Natural killer cell treated with Interleukin-12 subunit alpha and Interleukin-12 subunit beta and Interleukin-15 and Interleukin-18, amount 100 ng/mL, for 72 hours (primary cell): ENCODE measurements at regions not wholly inside any gene's neighbourhood (a gene's known extent, or its start where the extent isn't known, plus 50 kb on each side); places are given as distances from the start of the nearest gene placed in this dataset.

Source experiments
- ATAC-seq, 2 donors: fragments of 150-1000 bp; cut with Tn5 transposase in 1 of 2; sonication (Bioruptor Pico), chemical (Tn5 transposase) in 1 of 2; 2 replicates each; pipeline ENCODE4 v1.10.0; 2021
- DNase-seq: peaks from one replicate; pipeline ENCODE4 v3.0.0; 2022; ENCODE audit warnings: low spot score
- H3K27ac Mint-ChIP-seq, 2 donors: 1 replicate in 1 of 2; 2 replicates in 1 of 2; pipeline ENCODE4 v1.8.0; 2022; ENCODE audit warnings: mixed read lengths in 2 of 2, mild to moderate bottlenecking in 1 of 2, moderate library complexity in 1 of 2
- H3K27me3 Mint-ChIP-seq, 2 donors: 1 replicate in 1 of 2; 2 replicates in 1 of 2; pipeline ENCODE4 v1.8.0; 2022; ENCODE audit warnings: mixed read lengths in 2 of 2
- H3K36me3 Mint-ChIP-seq: one replicate; pipeline ENCODE4 v1.8.0; 2022; ENCODE audit warnings: mixed read lengths
- H3K4me1 Mint-ChIP-seq, 2 donors: 1 replicate in 1 of 2; 2 replicates in 1 of 2; pipeline ENCODE4 v1.8.0; 2022; ENCODE audit warnings: low read depth in 2 of 2, mixed read lengths in 2 of 2, mild to moderate bottlenecking in 1 of 2
- H3K4me3 Mint-ChIP-seq: one replicate; pipeline ENCODE4 v1.8.0; 2022; ENCODE audit warnings: mixed read lengths
- H3K9me3 Mint-ChIP-seq: 2 replicates; pipeline ENCODE4 v1.8.0; 2022; ENCODE audit warnings: mixed read lengths

DNA sequence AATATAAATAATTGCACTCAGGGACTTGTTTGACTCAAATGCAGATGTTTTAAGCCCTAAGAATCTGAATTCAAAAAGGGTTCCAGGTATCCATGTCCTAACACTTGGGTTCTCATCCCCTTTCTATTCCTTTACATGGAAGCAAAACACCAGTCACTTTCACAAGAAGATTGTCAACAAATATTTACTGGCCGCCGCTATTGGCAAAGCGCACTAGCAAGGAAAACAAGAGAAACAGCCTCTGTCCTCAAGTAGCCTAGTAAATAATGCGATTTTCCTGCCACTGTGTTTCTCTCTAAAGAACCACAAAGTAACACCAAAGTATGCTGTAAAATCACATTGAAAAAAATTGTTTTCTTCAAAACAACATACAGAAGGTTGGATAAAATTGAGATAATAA is 66.7 kb upstream of the EZH2 start:
- DNase-seq (no peak), ATAC-seq (no peak)
- Mint-ChIP-seq H3K9me3 (no peaks in the 10 kb centered on the region), H3K27ac (no peak overlapping the region), H3K36me3 (no peaks in the 10 kb centered on the region), H3K27me3 (no peaks in the 10 kb centered on the region), H3K4me3 (no peak overlapping the region), H3K4me1 (no peaks in the 10 kb centered on the region)

DNA sequence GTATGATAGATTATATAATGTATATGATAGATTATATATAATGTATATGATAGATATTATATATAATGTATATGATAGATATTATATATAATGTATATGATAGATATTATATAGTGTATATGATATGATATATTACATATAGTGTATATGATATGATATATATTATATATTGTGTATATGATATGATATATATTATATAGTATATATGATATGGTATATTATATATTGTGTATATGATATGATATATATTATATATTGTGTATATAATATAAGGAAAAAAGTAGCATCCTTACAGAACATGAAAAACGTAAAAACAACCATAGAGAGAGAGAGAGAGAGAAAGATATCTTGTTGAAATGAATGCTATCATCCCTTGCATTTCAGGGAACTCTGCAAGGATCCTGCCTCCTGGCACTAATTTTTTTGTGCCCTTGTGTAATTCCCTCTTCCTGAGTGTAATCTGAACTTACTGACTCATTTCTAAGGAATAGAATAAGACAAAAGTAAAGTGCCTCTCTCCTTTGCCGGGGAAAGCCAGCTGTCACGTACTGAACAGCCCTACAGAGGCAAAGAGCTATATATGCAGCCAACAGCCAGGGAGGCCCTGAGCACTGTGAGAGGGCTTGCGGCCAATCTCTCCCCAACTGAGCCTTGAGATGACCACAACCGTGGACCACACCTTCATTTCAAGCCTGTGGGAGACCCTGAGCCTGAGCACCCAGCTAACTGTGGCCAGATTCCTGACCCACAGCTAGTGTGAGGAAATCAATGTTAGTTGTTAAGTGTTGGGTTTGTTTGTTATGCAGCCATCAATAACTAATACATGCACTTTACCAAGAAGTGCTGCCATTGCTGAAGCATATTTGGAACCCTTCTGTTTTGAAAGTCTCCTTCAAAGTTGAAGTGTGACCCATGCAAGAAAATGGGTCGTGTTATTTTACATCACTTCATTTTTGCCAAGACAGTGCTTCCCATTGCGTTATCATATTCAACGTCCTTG is 61.1 kb upstream of the EZH2 start:
- DNase-seq (no peak), ATAC-seq (no peak)
- Mint-ChIP-seq H3K4me1 (peaks cover 5 to 6% of the 10 kb centered on the region in 2 donors), H3K4me3 (no peak overlapping the region), H3K9me3 (no peaks in the 10 kb centered on the region), H3K27me3 (no peaks in the 10 kb centered on the region), H3K36me3 (no peaks in the 10 kb centered on the region), H3K27ac (no peak overlapping the region)

DNA sequence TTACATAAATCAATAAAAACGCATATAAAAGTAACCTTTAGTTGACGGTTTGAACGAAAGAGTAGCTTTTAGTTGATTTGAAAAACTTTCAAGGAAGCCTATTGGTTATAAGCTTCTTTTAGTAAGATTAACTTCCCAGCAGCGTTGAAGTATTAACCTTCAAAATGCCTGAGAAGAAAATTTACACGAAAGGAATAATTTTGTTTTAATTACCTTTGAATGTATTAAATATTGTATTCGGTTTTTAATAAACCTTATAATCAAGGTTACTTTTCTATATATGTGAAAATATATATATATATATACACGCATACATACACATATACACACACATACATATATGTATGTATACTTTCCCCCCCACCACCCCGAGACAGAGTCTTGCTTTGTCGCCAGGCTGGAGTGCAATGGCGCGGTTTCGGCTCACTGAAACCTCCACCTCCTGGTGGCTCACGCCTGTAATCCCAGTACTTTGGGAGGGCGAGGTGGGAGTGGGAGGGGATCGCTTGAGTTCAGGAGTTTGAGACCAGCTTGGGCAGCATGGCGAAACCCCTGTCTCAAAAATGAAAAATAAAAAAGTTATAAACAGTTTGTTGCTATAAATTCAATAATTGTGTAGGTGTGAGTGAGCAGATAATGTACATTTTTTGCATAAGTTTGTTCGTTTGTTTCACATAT is 57.6 kb upstream of the EZH2 start:
- ATAC-seq (peak; percentile 60 to 69), DNase-seq (no peak)
- Mint-ChIP-seq H3K27me3 (no peaks in the 10 kb centered on the region), H3K4me3 (peak overlapping the region; percentile 91), H3K4me1 (peaks cover 13 to 16% of the 10 kb centered on the region in 2 donors), H3K27ac (peak overlapping the region; percentile 93 to 98), H3K9me3 (no peaks in the 10 kb centered on the region), H3K36me3 (no peaks in the 10 kb centered on the region)

DNA sequence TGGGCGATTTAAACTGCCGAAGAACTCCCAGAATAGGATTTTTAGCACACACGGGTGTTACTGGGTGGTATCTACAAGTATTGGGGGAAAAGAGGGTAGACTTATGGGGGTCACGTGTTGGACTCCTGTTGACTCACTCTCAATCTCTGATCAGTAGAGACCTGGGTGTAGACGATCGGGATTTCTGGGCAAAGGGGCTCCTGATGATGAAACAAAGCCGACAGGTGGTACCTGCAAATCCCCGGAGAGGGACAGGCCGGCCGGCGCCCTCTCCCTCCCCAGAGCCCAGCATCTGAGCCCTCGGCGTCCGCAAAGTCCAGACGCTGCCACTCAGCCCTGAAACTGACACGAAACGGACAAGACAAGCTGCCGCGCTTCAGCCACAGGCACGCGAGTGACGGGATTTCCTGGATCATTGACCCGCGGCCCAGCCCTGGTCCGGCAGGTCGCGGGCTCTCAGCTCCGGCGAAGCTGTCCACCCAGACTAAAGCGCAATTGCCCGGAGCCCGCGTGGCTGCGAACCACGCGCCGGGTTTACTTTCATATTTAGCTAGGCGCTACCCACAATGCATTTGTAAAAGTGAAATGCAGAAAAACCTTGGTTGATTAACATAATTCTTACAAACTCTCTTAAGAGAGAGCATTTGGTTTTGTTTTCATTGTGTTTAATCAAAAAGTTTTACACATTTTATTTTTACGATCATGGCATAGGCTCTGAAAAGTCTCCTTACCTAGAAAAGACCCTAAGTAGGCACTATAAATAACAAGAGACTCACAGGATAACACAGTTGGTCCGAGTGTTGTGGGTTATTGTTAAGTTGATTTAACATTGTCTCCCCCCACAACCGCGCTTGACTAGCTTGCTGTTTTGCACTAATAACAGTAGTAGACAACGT is 56.9 kb upstream of the EZH2 start:
- ATAC-seq = peak; percentile 91 to 94
- DNase-seq = peak; percentile 85
- H3K36me3 Mint-ChIP-seq = no peaks in the 10 kb centered on the region
- H3K27ac Mint-ChIP-seq = peak overlapping the region; percentile 93 to 98
- H3K4me1 Mint-ChIP-seq = peaks cover 13 to 16% of the 10 kb centered on the region in 2 donors
- peak overlapping the region; percentile 91 for H3K4me3 Mint-ChIP-seq
- H3K9me3 Mint-ChIP-seq = no peaks in the 10 kb centered on the region
- no peaks in the 10 kb centered on the region for H3K27me3 Mint-ChIP-seq

DNA sequence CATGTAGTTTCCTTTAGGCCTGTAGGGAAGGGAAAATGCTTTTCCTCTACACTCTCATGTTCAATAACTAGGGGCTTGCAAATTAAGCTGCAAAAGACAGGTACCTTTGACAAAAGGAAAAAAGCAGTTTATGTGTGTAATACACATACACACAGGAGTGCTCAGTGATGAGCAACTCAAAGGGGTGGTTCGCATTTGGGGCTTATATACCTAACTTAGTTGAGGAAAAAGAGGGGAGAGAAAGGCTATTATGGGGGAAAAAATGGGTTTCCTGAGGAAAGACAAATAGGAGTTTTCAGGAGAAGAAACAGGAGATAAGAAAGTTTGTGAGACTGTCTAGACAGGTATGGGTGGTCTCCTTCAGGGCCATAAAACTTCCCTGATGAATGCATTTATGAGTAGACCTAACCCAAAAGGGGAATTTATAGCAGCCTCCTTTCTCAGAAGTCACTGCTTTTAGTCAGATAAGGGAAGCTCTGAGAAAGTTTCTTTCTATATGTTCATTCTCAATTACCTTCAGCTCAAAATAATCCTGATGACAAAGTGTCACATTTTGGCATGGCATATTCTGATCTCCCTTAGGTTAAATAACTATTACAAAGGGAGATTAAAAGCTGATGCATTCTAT is 55.2 kb upstream of the EZH2 start:
- Mint-ChIP-seq H3K27me3 (no peaks in the 10 kb centered on the region), H3K4me3 (peak overlapping the region; percentile 39), H3K36me3 (no peaks in the 10 kb centered on the region), H3K9me3 (no peaks in the 10 kb centered on the region), H3K27ac (peak overlapping the region in 1 of 2 donors; percentile 98), H3K4me1 (peaks cover 13 to 16% of the 10 kb centered on the region in 2 donors)
- DNase-seq (no peak), ATAC-seq (peak in 1 of 2 donors; percentile 34)

DNA sequence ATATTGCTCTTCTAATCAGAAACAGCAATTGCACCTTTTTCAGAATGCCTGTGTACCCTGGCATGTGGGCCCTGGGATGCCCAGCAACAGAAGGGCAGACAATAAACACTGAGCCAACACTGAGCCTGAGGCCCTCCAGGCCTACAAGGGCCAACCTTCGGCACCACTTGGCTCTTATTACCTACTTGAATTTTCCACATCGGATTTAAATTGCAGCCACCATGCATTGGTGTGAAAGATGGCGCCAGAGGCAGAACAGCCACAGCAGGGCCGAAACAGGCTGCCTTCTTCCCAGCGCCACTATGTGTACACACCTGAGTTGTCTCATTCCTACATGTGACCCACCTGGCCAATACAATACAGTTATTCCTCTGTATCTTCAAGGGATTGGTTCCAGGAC is 51.4 kb upstream of the EZH2 start:
- Mint-ChIP-seq H3K9me3 (no peaks in the 10 kb centered on the region), H3K27me3 (no peaks in the 10 kb centered on the region), H3K27ac (no peak overlapping the region), H3K4me3 (no peak overlapping the region), H3K36me3 (no peaks in the 10 kb centered on the region), H3K4me1 (peaks cover 8 to 12% of the 10 kb centered on the region in 2 donors)
- ATAC-seq (no peak), DNase-seq (no peak)
